Keratinocyte (primary cell): ENCODE measurements at regions not wholly inside any gene's neighbourhood (a gene's known extent, or its start where the extent isn't known, plus 50 kb on each side); places are given as distances from the start of the nearest gene placed in this dataset.

Experiments used
- CTCF ChIP-seq, 3 experiments: IDR thresholded peaks in 1 of 3; conservative IDR thresholded peaks in 1 of 3; optimal IDR thresholded peaks in 1 of 3; 2 replicates in 2 of 3; 3 replicates in 1 of 3; pipeline versions ENCODE3 to v1.5.1; 2011; ENCODE audit warnings: low read length in 3 of 3, mild to moderate bottlenecking in 3 of 3, moderate library complexity in 2 of 3, control low read depth in 1 of 3, inconsistent platforms in 1 of 3; ENCODE audit not compliant: insufficient read depth in 2 of 3; ENCODE audit errors: extremely low read depth in 1 of 3
- EZH2 ChIP-seq: IDR thresholded peaks from one replicate; pipeline ENCODE4 v1.6.1; 2012; ENCODE audit warnings: inconsistent platforms, mild to moderate bottlenecking, low read length, moderate library complexity

- TF ChIP-seq CTCF (optimal IDR thresholded peaks at IDR 0.05 in 1 of 3, IDR thresholded peaks at IDR 0.05 in 1 of 3, conservative IDR thresholded peaks at IDR 0.05 in 1 of 3; ENCODE audit: extremely low read depth in 1 of 3, insufficient read depth in 2 of 3, low read length in 3 of 3), result no peak
- no peak for TF ChIP-seq EZH2
These were observed 52.2 kb upstream of the UGP2 start for GRCh38 chr2:63789338-63790020.
